ENCODE measurements at regions not wholly inside any gene's neighbourhood (a gene's known extent, or its start where the extent isn't known, plus 50 kb on each side); places are given as distances from the start of the nearest gene placed in this dataset.

DNA sequence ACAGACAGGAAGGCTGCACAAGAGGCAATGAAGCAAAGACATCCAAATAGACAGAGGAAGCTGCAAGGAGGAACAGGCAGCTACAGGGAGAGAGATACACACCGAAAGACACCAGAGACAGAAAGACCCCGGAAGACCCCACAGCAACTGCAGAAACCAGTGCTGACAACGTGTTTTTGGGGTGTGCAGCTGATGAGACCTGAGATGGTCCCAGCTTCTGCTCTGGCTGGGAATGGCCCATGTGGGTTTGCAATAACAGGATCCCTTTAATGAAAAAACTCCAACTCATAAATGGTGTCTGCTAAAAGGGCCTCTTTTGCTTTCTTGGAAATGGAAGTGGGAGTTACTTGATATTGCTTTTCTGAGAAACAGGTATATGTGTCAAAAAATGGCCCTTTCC is 101.5 kb upstream of the CDH11 start:
- no peak for DNase-seq

DNA sequence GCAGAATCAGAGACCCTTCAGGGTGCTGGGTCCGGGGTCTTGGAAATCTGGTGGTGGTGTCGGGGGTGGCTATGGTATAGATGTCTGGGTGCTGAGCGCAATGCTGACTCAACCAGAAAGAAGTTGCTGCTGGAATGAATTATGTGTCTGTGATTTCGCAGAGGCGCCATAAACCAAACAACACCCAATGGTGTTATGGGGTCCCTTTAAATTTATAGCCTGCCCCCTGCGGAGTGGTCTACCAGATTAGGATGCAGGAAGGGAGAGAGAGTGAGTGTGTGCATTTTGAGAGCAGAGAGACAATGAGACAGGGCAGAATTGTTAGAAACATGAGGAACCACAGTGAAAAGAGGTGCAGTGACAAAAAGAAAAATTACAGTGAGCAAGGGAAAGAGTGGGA is 100.7 kb upstream of the CDH11 start:
- no peak for DNase-seq

DNA sequence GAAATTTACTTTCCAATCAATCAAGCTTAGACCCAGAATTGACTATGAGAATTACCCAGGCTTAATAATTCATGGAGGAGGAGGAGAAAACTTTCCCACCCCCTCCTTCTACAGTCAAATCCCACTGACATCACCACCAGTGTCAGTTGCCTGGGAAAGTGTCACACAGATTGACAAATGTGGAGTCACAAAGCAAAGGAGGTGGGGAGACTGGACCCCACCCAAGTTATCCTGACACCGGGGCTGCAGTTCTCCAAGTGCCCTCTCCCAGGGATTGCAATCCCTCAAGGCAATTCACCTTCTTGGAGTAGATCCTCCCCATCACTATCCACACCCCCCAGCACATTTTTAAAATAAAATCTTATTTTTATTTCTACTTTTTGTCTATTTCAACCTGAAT is 100.2 kb upstream of the CDH11 start:
- no peak for DNase-seq

DNA sequence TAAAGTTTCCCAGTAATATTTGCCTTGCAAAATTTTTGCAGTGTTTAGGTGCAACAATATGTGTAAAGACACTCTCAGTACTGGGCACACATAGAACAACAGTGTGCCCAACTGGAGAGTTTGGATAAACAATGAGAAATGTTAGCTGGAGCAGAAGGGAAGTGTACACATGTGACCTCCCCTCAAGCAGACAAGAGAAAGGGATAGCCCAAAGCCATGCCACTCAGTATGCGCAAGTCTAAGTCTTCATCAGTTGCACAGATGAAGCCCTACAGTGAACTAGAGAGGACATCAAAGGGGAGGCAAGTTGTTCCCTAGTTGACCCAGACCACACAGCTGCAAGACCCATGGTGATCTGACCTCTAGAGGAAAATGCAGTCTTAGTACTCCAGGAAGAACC is 97.9 kb upstream of the CDH11 start:
- DNase-seq = no peak

DNA sequence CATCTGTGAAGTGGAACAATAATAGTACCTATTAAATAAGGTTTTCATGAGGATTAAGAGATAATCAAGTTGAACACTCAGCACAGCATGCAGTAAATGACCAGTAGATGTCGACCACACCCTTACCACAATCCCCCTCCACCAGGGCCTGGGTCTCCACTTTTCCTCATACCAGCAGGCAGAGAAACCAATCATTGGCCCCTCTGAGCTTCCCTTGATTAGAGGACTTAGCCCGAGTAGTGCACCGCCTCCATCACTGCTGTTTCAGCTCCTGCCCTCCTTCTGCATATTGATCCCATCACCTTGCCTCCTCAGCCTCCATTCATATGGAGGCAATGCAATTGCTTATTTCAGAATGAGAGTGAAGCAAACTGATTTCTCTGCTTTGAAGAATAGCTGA is 96.5 kb upstream of the CDH11 start:
- DNase-seq = no peak

DNA sequence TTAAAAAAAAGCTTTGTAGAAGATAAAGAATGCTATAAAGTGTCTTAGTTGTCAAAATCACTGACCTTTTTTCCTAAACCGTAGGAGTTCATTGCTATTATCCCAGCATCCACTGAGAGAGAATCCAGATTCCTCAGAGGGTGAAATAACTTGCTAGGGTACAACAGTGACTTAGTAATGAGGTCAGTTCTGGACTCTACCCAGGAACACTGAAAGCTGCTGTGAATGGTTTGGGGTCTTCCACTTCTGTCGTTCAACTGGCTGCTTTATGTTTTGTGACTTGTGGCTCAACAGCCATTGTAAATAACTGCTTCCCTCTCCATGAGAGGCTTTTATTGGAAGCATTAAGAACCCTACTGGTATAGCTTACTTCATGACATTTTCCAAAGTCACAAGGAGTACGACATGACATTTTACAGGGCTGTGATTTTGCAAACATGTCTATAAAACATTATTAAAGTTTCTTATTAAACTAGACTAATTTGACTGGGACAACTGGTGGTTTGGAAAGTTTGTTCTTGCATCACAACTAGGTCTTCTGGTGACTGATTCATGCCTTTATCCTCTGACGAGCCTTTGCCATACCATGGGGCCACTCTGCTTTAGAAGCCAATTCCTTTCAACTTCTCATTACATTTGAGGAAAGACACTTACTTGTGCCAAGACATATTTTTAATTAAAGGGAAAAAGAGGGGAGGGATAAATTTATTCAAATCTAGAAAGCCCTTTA is 92.2 kb upstream of the CDH11 start:
- DNase-seq = no peak

DNA sequence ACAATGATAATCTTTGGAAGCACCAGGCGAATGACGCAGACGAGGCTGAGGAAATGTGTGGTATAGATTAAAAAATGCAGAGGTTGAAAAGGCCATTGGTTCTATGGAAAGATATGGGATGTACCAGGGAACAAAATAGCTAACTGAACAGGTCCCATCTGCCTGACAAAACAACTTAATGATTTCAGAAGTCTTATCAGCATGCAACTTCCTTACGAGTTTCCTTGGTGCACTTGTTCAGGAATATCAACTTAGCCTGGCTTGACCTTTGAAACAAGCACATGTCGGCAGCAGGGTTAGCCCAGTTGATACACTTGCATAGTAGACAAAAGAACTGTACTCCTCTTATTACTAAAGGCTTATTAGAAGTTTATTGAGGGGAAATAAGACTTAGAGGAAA is 90.9 kb upstream of the CDH11 start:
- no peak for DNase-seq

DNA sequence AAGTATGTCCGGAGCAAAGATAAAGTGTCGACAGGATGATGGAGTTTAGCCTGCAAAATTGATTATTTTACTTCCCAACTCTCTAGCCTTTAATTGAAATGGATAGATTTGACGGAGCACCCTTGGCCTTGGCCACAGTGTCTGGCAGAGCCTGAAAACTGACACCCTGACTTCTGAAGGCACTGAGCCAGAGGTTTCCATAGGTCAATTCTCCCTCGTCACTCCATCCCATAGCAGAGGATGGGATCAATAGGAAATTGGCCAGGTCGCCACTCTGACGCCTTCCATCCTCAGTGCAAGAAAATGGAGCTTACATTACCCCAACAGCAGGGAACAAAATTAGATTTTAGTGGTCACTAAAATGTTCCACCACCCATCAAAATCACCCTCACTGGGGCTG is 90.4 kb upstream of the CDH11 start:
- DNase-seq = no peak

DNA sequence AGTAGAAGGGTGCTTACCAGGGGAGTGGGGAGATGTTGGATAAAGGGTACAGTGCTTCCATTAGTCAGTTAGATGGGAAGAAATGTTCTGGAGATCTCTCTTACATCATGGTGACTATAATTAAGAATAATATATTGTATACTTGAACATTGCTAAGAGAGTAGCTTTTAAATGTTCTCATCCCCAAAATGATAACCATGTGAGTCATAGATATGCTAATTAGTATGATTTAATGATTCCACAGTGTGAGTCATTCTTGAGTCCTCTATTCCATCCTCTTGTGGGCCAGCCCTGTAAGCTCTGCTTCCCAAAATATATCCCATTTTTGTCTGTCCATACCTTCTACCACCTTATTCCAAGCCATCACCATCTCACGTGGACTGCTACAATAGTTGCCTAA is 80.6 kb upstream of the CDH11 start:
- DNase-seq = no peak

DNA sequence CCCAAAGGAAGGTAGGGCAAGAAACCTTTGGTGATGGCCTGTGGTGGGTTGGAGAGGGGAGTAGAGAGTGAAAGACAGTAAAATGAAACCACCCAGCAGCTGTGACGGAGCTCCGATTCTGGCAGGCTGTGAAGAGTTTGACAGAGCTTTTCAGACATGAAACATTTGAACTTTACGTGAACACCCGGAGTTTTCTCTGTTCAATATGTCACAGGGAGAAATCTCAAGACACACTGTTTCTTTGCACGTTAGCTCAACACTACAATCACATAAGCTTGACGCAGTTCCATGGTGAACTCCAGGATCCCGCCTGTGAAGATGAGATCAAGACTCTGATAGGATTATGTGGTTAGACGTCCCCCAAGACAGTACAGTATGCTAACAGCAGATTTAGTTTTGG is 79.6 kb upstream of the CDH11 start:
- no peak for DNase-seq

DNA sequence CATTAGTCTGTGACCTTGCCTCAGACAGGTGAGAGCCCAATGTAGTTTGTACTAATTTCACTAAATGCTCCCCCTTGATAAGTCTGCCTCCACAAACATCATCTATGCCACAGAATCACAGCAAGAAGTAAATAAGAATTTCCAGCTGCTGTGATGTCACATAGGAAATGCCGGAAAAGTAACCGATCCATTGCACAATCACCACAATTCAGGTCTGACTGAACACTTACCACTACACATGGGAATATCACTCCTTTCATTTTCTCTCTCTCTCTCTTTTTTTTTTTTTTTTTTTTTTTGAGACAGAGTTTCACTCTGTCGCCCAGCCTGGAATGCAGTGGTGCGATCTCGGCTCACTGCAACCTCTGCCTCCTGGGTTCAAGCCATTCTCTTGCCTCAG is 79.0 kb upstream of the CDH11 start:
- DNase-seq = no peak

DNA sequence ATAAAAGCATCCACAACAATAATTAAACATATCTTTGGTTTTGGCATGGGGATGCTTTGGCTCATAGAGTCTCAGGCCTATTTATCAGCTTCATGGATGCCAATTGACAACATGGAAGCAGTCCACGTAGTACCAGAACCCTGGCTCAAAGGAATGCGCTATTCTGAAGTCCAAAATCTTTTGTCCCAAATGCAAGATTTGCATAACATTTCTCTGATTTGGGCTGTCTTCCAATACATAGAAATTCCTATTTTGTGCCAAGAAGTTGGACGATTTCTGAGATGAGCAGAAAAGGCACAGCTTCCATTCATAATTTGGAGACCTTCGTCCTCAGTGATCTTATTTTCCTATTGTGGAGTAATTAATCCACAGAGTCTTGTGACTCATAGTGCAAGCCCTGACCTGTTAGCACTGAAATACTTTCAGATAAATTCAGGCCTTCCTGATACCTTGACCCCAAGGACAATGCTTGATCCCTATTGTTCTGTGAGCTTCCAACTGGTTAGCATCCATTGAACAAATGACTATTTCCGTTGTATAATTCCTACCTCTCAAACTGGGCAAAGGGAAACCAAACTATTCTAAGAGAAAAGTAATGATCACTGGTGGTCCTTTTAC is 78.4 kb upstream of the CDH11 start:
- no peak for DNase-seq

DNA sequence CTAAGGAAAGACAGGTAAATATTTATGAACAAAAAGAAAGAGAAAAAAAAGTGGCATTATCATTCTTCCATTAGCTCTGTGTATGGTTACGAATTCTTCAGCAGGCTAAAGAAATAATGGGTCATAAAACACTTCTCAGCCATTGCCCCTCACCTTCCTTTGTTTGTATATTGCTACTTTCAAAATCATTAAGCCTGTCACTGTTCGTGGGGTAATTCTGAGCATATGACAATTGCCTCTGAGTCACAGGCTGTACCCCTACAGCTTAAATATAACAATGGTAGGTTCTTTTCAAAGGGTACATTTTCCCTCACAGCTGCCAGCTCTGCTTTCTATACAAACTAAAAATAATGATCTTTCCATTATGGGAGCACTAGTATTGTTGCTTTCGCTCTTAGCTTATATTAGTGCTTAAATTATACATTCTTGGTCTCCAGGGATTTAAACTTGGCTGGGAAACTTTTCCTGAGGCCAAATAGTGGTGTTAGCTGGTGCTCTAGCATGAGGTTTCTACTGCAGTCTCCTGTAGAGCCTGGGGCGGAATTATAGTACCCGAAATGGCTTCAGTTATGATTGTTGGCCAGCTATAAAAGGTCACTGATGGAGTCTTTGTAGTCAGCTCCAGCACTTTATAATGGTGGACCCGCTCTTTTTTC is 74.7 kb upstream of the CDH11 start:
- DNase-seq = peak; percentile 48

DNA sequence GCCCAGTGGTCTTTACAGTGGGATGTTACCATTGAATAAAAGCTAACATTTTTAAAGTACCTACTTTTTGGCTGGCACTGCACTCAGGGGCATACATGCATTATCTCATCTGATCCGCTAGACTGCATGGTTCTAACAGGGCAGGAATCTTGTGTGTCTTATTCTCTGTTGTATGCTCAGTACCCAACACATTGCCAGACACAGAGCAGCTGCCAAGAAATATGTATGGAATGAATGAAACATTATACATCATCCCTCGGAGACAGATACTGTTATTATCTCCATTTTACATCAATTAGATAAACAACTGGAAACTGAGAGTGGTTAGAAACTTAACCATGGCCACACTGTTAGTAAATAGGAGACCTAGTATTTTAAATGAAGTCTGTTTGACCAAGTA is 74.1 kb upstream of the CDH11 start:
- DNase-seq = peak; percentile 48

DNA sequence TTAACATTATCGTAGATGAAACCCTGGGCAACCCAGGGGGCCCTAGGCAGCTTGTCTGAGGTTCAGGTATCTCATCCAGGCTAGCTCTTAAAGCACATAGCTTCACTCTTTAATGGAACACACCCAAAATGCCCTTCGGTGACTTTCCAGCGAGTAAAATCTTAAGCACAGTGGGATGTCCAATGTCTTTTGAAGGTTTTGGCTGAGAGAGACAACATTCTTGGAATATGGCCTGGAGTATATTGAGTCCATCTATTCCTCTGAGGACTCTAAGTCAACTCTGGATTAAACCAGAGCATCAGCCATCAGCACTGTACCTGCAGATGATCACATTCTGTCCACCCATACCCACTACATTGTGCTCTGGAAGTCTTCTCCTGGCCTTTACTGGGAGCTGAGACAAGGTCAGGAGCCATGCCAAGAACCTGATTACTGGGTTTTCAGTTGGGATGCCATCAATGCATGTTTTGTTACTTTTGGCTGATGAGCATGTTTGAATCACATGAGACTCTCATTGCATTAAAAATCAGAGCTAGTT is 63.4 kb upstream of the CDH11 start:
- DNase-seq = no peak

DNA sequence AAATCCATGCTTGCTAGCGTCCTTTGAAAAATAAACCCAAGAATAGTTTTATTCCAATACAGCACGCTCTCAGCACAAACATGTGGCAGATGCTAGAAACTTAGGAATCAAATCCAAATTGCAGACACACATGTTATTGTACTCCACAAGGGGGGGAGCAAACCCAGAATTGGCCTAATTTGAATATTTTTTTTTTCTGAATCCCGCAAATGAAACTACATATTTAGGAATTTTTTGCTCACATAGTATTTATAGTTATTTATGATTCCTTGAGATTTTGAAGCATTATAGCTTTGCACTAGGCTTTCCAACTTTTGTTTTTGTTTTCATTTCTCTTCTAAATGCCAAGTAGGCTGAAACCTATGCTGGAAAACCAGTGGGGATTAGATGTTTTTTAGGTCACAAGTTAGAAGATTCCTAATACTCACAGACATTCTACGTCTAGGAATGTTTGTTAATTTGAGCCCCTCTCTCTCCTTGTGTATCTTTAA is 59.3 kb upstream of the CDH11 start:
- no peak for DNase-seq

DNA sequence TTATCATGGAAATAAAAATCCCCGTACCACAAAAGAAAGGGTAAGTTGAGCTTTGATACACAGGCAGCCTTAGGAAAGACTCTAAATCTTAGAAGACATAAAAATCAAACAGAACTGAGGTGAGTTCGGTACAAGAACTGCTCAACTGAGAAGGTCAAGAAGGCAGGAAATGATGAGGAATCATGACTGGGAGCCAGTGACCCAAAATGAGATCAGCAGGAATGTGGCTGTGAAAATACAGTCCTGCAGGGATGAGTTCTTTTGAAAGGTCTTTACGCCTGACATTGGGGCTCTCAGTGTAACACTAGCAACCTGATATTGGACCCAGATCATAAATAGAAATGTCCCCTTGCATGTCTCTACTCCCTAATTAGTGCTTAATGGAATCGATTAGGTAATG is 56.3 kb upstream of the CDH11 start:
- DNase-seq = no peak

DNA sequence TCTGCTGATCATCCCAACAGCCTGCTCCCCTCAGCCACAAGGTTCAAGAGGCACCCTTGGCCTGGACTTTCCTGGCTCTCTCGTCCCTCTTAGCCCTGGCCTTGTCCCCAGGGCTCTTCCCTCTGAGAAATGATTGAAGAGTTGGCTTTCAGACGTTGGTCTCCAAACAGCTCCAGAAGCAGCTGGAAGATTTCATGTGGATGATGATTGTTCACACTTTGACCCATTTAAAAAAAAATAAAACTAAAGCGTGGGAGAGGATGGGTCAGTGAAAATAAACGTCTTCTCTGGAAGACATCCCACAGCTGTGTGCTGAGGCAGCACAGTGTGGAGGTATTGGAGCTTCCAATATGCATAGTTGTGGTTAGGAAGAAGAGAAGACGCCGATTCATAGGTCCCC is 54.7 kb upstream of the CDH11 start:
- DNase-seq = no peak

DNA sequence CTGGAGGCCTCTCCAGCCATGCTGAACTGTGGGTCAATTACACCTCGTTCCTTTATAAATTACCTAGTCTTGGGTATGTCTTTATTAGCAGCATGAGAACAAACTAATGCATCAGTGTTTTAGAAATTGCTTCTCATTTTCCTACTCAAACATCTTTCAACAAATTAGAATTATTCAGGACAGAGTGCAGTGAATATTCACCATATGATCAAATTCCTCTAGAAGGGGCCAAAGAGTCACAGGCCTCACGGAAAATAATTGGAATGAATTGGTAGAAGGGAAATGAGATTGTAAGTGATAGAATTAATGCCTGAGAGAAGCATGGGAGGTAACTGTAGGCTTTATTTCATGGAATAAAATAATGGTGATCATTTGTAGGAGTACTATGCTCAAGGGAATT is 50.5 kb upstream of the CDH11 start:
- DNase-seq = no peak

All from NCI-H1092 treated with DMSO at 0.1 percent for 48 hours (cell line).